T47D (cell line): ENCODE measurements at regions not wholly inside any gene's neighbourhood (a gene's known extent, or its start where the extent isn't known, plus 50 kb on each side); places are given as distances from the start of the nearest gene placed in this dataset.
A peak's percentile ranks its signal among the peaks of the same experiment; 100 is the strongest.
"Not testable (repeated sequence)": the region's sequence is repeated elsewhere in the genome, so short reads cannot be mapped to it uniquely, and the experiment has no call there.

Experiments used
- DNase-seq, 2 experiments: peaks; one replicate each; pipeline versions ENCODE4 v3.0.0 to v3.0.0-alpha.2; 2011 to 2012; ENCODE audit warnings: low read depth in 1 of 2, low spot score in 1 of 2
- JUND ChIP-seq: IDR thresholded peaks from 2 replicates; pipeline ENCODE4 v1.6.1; 2012; ENCODE audit warnings: low read depth
- in situ Hi-C: cut with HindIII; loops from 2 replicates; pipeline ENCODE4 v1.10.0; 2016; ENCODE audit warnings: low sequenced_read_pairs, low pct_unique_long_range_greater_than_20kb

GRCh38 chr2:129922571-129923264 is 56.7 kb upstream of the RAB6C start:
- TF ChIP-seq JUND: no peak
- DNase-seq: no peak
- in situ Hi-C loops: no loop called here

GRCh38 chr2:129923265-129924091 is 56.0 kb upstream of the RAB6C start:
- TF ChIP-seq JUND: no peak
- in situ Hi-C loops: no loop called here
- DNase-seq: peak in 1 of 2 experiments; percentile 76

GRCh38 chr2:129924115-129924514 is 55.4 kb upstream of the RAB6C start:
- in situ Hi-C loops, DNase-seq: not testable (repeated sequence)

- peak in 1 of 2 experiments; percentile 35 for DNase-seq
- no peak for TF ChIP-seq JUND
- in situ Hi-C loops: no loop called here
These were observed 54.1 kb upstream of the RAB6C start for GRCh38 chr2:129925381-129925780.

- TF ChIP-seq JUND: no peak
- DNase-seq: no peak
- in situ Hi-C loops: no loop called here
These were observed 51.8 kb upstream of the RAB6C start for GRCh38 chr2:129927696-129928095.

- no peak for TF ChIP-seq JUND
- in situ Hi-C loops: no loop called here
- no peak for DNase-seq
These were observed 49.9 kb upstream of the RAB6C start for GRCh38 chr2:129929321-129930290.
